HT-29 (cell line): ENCODE measurements at regions not wholly inside any gene's neighbourhood (a gene's known extent, or its start where the extent isn't known, plus 50 kb on each side); places are given as distances from the start of the nearest gene placed in this dataset.
A peak's percentile ranks its signal among the peaks of the same experiment; 100 is the strongest.
"Not testable (repeated sequence)": the region's sequence is repeated elsewhere in the genome, so short reads cannot be mapped to it uniquely, and the experiment has no call there.

ENCODE experiments used
- DNase-seq: peaks from one replicate; pipeline ENCODE4 v3.0.0-alpha.2; 2015; ENCODE audit warnings: low spot score

GRCh38 chr5:166788050-166788449 is 1503.4 kb upstream of the WWC1 start:
- no peak for DNase-seq

DNA sequence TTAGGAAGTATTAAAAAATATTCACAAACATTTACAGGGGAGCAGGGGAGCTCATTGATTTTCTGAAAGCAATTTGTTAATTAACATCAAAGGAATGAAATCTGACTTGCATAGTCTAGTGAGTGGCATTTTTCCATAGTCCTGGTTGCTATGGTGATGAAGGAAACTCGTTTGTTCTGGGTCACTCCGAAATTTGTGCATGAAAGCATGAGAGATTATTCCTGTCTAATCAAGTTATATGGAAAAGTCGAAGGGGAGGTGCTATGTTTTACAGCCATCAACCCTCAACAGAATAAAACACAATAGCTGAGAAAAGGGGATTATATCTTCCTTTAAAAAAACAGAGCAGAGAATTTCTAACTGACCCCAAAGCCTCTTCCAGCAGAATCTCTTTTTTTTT is 1495.7 kb upstream of the WWC1 start:
- DNase-seq = no peak

GRCh38 chr5:166803058-166803457 is 1488.4 kb upstream of the WWC1 start:
- DNase-seq = no peak

DNA sequence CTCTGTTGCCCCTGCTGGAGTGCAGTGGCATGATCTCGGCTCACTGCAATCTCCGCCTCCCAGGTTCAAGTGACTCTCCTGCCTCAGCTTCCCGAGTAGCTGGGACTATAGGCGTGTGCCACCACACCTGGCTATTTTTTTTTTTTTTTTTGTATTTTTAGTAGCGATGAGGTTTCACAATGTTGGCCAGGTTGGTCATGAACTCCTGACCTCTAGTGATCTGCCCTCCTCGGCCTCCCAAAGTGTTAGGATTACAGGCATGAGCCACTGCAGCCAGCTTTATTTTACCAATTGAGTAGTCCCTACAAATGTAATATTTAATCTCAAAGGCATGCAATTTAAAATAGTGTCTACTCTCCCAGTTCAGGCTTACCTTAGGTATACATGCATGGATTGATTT is 1487.2 kb upstream of the WWC1 start:
- not testable (repeated sequence) for DNase-seq

GRCh38 chr5:166804693-166805092 is 1486.8 kb upstream of the WWC1 start:
- DNase-seq = not testable (repeated sequence)

DNA sequence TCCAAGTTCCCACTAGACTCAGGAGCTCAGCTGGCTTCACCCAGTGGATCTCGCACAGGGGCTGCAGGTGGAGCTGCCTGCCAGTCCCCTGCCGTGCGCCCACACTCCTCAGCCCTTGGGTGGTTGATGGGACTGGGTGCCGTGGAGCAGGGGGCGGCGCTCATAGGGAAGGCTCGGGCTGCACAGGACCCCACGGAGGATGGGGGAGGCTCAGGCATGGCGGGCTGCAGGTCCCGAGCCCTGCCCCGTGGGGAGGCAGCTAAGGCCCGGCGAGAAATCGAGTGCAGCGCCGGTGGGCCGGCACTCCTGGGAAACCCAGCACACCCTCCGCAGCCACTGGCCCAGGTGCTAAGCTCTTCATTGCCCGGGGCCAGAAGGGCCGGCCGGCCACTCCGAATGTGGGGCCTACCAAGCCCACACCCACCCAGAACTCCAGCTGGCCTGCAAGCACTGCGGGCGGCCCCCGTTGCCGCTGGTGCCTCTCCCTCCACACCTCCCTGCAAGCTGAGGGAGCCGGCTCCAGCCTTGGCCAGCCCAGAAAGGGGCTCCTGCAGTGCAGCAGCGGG is 1481.3 kb upstream of the WWC1 start:
- not testable (repeated sequence) for DNase-seq

- DNase-seq = no peak
These were observed 1480.7 kb upstream of the WWC1 start for GRCh38 chr5:166810721-166811120.

DNA sequence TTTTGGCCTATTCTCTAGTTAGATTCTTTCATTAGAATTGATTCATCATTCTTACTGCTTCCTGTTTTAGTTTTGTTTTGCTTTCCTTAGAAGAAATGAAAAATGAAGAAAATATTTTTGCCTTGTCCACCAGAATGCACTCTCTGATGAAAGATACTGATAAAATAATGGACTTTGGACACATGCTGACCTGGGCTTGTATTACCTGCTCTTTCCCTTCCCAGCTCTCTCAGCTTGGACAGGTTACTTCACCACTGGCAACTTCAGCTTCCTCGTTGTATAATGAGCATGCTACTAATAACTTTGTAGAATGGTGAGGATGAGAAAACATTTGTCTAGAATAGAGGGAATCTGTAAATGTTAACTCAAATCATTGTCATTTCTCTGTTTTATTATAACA is 1468.1 kb upstream of the WWC1 start:
- DNase-seq = no peak

GRCh38 chr5:166834246-166834645 is 1457.2 kb upstream of the WWC1 start:
- no peak for DNase-seq

DNA sequence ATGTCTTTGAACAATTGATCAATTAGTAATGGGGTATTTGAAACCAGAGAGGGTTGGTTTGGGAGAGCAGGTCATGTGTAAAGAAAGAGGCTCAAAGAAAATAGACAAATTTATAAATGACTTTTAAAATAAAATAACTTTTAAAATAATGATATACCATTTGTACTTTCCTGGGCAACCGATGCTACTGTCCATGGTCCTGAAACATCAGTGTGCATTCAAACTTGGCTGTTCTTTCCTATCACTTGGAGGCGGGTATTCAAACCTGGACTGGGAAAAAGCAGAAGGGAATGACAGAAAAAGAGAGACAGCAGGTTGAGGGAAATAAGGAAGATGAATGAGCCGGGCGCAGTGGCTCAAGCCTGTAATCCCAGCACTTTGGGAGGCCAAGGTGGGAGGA is 1446.4 kb upstream of the WWC1 start:
- DNase-seq = peak; percentile 41

GRCh38 chr5:166856791-166857190 is 1434.7 kb upstream of the WWC1 start:
- DNase-seq = no peak

GRCh38 chr5:166860426-166860825 is 1431.0 kb upstream of the WWC1 start:
- DNase-seq = no peak

GRCh38 chr5:166862581-166862980 is 1428.9 kb upstream of the WWC1 start:
- DNase-seq = no peak

- no peak for DNase-seq
These were observed 1426.2 kb upstream of the WWC1 start for GRCh38 chr5:166865206-166865605.

- DNase-seq = no peak
These were observed 1411.0 kb upstream of the WWC1 start for GRCh38 chr5:166880456-166880855.

DNA sequence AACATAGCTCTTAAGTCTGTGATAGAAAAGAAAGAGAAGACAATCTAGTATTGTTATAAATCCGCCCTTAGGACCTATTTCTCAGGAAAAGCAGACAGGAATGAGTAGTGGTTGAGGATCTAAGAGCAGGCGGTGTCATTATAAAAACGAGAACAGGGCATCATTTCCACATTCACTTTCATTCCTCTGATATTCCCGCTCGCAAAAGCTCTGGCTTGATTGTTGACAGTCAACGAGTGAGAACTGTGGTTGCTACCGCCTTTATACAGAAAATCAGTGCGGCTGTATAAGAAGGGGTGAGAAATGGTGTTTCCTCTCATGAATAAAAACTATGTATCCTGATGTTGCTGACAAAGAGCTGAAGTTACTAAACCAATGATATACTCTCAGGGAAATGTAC is 1409.6 kb upstream of the WWC1 start:
- no peak for DNase-seq

DNA sequence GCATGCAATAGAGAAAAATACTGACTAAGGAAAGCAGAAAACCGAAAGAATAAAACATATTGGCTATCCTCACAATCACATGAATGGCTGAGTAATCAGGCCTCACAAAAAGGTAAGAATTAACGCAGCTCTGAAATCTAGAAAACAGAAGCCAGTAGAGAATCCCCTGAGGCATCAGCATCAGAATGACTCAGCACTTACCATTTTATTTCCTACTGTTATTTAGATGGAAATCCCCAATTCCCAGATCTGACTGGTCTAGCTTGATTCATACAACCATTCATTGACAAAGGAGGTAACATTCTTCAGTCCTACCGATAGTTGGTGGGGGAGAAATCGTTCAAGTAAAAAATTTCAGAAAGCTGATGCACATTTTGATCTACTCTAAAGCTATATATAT is 1408.4 kb upstream of the WWC1 start:
- DNase-seq = no peak

DNA sequence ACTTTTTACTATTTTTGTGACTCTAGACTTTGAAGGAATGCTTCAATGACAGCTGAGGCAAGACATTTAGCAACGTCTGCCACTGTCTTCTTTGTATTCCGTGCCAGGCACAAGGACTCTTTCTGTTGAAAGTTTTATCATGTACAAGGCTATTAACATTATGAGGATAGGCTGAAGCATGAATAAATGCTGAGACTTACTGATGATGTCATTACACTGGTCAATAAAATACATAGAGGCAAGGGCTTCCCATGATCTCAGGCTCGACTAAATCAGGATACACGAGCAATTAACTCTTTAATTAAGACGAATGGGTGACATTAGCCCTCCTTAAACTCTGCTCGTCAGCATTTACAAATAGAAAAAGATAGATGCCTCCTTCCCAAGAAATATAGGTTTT is 1393.3 kb upstream of the WWC1 start:
- no peak for DNase-seq

- DNase-seq = no peak
These were observed 1392.1 kb upstream of the WWC1 start for GRCh38 chr5:166899343-166899742.

DNA sequence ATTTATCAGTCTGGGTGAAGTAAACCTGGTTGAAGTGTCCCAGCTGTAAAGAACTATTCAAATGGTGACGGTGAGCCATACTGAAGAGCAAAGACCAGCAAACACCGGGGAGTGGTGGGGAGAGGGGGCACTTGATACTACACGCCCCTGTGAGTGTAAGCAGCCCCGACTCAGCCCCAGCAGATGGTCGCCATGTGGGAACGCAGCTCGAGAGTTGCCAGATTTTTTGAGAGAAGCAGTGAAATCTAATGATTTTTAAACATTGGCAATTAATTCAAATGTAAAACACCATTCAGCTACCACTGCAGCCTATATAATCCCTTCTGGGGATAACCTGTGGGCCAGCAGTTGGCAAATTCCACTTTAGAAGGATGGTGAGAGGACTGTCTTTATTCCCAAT is 1386.9 kb upstream of the WWC1 start:
- no peak for DNase-seq

DNA sequence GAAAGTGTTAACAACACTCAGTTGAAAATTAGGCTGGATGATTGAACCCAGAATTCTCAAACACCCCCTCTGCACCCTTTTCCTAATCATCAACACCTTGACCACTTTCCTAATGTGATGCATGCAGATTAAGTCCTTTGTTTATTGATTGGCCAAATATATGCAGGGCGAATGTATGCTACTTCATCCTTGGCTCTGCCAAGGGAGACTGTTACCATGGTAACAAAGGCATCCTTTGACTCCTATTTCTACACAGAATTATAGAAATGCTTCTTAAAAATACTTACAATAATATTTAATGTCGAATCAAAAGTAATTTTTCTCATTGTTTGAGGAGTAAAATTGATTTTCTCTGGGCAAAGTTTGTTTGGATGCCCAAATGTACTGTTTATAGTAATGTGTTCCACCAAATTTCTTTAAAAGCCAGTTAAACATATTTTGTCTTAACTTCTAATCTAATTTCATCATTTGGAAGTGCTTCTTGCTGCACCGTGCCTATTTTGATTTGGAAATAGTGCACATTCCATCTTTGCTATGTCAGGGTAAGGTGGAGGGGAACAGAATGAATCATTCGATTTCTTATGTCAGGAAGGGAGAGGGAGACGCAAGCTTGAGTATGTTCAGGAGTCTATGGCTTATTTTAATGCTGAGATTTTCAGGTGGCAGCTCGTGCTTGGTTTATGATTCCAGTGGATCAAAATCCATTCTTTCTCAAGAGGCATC is 1384.3 kb upstream of the WWC1 start:
- DNase-seq = no peak

DNA sequence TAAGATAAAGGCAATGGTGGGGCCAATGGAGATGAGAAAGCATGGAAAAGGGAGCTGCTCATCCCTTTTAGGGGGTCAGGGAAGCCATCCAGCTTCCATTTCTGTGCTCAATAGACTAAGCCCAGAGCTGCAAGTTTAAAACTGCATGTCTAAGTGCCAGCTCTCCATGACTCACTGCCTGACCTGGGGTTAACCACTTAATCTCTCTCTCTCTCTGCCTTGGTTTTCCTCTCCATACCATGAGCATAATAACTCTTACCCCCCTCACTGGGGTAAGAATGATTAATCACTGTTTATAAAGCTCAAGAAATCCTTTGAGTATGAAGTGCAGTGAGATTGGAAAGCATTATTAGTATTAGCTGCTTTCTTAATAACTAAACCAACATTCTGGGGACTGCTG is 1382.4 kb upstream of the WWC1 start:
- DNase-seq = no peak

GRCh38 chr5:166909926-166910325 is 1381.5 kb upstream of the WWC1 start:
- no peak for DNase-seq

GRCh38 chr5:166910995-166911394 is 1380.5 kb upstream of the WWC1 start:
- no peak for DNase-seq
